ENCODE measurements at regions not wholly inside any gene's neighbourhood (a gene's known extent, or its start where the extent isn't known, plus 50 kb on each side); places are given as distances from the start of the nearest gene placed in this dataset.

DNA sequence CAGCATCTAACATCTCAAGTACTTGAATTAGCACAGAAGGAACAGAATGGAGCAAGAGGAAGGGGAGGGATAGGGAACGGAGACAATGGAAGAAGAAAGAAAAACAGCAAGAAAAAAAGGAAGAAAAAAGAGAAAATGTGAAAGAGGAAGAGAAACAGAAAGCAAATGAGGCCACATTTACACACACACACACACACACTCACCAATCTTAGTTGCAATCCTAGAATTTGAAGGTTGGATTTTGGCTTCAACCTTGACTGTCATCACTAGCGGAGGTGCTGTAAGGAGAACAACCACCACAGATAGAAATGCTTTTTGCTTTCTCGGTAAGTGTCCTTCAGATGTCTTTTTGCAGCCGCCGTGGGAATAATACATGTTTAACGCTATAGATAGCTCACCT lies 327.1 kb upstream of the NWD2 start:
- in situ Hi-C loops (cut with MboI; ENCODE audit: low sequenced_read_pairs in 4 of 4) (loop anchor here in 1 of 4 donors (25.0 kb wide), 1 partner anchor 95 kb away; no protein-coding TSS in a partner anchor), intact Hi-C loops (cut with DNase I; ENCODE audit: low total_unique reads) (no loop called here)
- ATAC-seq (no peak), DNase-seq (no peak)
- TF ChIP-seq, protein P1, sequence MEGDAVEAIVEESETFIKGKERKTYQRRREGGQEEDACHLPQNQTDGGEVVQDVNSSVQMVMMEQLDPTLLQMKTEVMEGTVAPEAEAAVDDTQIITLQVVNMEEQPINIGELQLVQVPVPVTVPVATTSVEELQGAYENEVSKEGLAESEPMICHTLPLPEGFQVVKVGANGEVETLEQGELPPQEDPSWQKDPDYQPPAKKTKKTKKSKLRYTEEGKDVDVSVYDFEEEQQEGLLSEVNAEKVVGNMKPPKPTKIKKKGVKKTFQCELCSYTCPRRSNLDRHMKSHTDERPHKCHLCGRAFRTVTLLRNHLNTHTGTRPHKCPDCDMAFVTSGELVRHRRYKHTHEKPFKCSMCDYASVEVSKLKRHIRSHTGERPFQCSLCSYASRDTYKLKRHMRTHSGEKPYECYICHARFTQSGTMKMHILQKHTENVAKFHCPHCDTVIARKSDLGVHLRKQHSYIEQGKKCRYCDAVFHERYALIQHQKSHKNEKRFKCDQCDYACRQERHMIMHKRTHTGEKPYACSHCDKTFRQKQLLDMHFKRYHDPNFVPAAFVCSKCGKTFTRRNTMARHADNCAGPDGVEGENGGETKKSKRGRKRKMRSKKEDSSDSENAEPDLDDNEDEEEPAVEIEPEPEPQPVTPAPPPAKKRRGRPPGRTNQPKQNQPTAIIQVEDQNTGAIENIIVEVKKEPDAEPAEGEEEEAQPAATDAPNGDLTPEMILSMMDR (IDR thresholded peaks at IDR 0.05 in 4 of 5, conservative IDR thresholded peaks at IDR 0.05 in 1 of 5), result no peak
- TF ChIP-seq POLR2A (IDR thresholded peaks at IDR 0.05), result no peak
- no peak overlapping the region for H3K27ac ChIP-seq
- no peaks in the 10 kb centered on the region for H3K27me3 ChIP-seq
- H3K4me3 ChIP-seq, result no peak overlapping the region
- H3K9me3 ChIP-seq, result no peaks in the 10 kb centered on the region
- H3K4me1 ChIP-seq, result no peaks in the 10 kb centered on the region
- no peaks in the 10 kb centered on the region for H3K36me3 ChIP-seq

DNA sequence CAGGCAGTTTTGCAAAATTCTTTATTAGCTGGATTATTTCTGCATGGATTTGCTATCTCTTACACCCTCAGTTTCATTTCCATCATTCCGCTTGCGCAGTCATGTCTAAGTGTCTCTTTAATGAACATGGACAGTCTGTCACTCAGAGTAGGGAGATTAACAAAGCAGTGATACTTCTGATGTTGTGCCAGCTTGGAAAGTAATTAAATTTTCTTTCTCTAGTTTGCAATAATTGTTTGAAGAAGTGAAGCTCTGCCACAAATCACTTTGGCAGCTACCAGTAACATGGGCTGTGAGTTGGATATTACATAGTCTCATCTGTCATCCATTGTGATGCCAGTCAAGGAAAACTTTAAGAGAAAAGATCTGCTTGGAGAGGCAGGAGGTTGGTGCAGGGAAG lies 324.8 kb upstream of the NWD2 start:
- Histone ChIP-seq H3K4me3 (no peak overlapping the region), H3K36me3 (no peaks in the 10 kb centered on the region), H3K27me3 (no peaks in the 10 kb centered on the region), H3K9me3 (no peaks in the 10 kb centered on the region), H3K4me1 (no peaks in the 10 kb centered on the region), H3K27ac (no peak overlapping the region)
- TF ChIP-seq, protein P1 (IDR thresholded peaks at IDR 0.05 in 4 of 5, conservative IDR thresholded peaks at IDR 0.05 in 1 of 5), result no peak
- no peak for TF ChIP-seq POLR2A (IDR thresholded peaks at IDR 0.05)
- DNase-seq, result no peak
- no peak for ATAC-seq
- intact Hi-C loops (cut with DNase I; ENCODE audit: low total_unique reads) (no loop called here), in situ Hi-C loops (cut with MboI; ENCODE audit: low sequenced_read_pairs in 4 of 4) (loop anchor here in 1 of 4 donors (25.0 kb wide), 1 partner anchor 93 kb away; no protein-coding TSS in a partner anchor)

DNA sequence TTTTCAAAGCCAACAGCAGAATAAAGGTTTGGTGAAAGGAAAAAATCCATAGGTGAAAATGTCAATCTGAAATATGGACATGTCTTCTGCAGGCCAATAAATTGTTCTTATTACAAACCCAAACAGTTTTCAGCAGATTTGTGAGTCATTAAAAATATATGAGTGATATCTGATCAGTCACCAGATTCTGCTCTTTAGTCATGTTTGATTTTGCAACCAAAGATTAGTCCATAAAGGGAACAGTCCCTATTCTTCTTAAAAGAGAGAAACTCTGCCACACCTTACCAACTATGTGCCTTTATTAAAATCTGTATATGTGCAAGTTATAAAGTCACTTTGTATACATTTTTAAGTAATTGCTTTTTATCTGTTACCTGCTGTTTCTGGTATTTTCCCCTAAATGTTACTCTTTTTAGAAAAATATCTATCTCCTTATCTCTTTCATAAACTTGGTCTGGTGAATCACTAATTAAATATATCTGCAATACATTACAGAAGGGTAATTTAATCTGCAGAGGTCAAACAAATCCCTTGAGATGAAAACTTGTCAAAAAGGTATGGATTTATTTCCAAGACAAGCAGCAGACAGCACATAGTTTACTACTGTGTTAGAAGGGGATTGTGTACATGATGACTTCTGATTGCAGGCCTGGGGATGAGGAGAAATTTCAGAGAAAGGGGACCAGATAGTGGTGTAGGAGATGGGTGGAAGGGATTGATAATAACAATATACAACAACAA lies 322.9 kb upstream of the NWD2 start:
- Histone ChIP-seq H3K4me3 (no peak overlapping the region), H3K36me3 (no peaks in the 10 kb centered on the region), H3K27ac (no peak overlapping the region), H3K4me1 (no peaks in the 10 kb centered on the region), H3K9me3 (no peaks in the 10 kb centered on the region), H3K27me3 (no peaks in the 10 kb centered on the region)
- ATAC-seq (no peak), DNase-seq (no peak)
- in situ Hi-C loops (cut with MboI; ENCODE audit: low sequenced_read_pairs in 4 of 4), result loop anchor here in 1 of 4 donors (25.0 kb wide), 1 partner anchor 91 kb away; no protein-coding TSS in a partner anchor
- intact Hi-C loops (cut with DNase I; ENCODE audit: low total_unique reads), result no loop called here
- TF ChIP-seq POLR2A (IDR thresholded peaks at IDR 0.05), result no peak
- TF ChIP-seq, protein P1 (IDR thresholded peaks at IDR 0.05 in 4 of 5, conservative IDR thresholded peaks at IDR 0.05 in 1 of 5), result no peak

DNA sequence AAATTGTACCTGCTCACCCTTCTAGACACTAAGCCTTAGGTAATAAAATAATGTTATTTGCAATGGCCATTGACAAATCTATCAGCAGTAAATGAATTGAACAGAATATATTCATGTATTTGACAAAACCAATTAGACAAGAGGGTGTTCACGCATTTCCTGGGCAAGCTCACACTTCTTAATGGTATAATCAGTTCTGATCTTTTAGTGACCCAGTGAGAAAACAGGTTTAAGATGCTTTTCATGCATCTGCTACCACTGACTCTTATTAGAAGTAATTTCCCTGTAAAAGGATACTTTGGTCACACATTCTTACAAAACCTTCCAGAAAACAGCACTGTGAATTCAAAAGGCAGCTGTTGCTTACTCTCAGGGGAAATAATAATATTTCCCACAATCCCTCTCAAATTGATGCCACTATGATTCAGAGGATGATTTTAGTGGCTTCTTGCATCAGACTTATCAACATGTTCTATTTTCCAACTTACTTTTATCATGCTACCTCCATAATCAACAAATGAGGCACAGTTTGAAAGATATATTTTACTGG lies 313.9 kb upstream of the NWD2 start:
- no peak overlapping the region for H3K27ac ChIP-seq
- intact Hi-C loops (cut with DNase I; ENCODE audit: low total_unique reads), result no loop called here
- in situ Hi-C loops (cut with MboI; ENCODE audit: low sequenced_read_pairs in 4 of 4), result no loop called here
- H3K4me3 ChIP-seq, result no peak overlapping the region
- TF ChIP-seq, protein P1 (IDR thresholded peaks at IDR 0.05 in 4 of 5, conservative IDR thresholded peaks at IDR 0.05 in 1 of 5), result no peak
- TF ChIP-seq POLR2A (IDR thresholded peaks at IDR 0.05), result no peak
- no peaks in the 10 kb centered on the region for H3K4me1 ChIP-seq
- ATAC-seq (no peak), DNase-seq (no peak)
- H3K36me3 ChIP-seq, result no peaks in the 10 kb centered on the region
- no peaks in the 10 kb centered on the region for H3K27me3 ChIP-seq
- no peaks in the 10 kb centered on the region for H3K9me3 ChIP-seq

Data from gastrocnemius medialis (tissue), 4 donors.